CD14-positive monocyte (primary cell): ENCODE measurements at regions not wholly inside any gene's neighbourhood (a gene's known extent, or its start where the extent isn't known, plus 50 kb on each side); places are given as distances from the start of the nearest gene placed in this dataset.

Source experiments
- DNase-seq, 3 donors: peaks; one replicate each; pipeline ENCODE4 v3.0.0-alpha.2; 2011 to 2022
- H2AFZ ChIP-seq: 2 replicates; pipeline ENCODE4 v1.6.0; 2012; ENCODE audit warnings: mild to moderate bottlenecking, low read depth, low read length, inconsistent platforms; ENCODE audit not compliant: insufficient read depth, poor library complexity, severe bottlenecking
- H3K27ac ChIP-seq, 2 donors: 1 replicate in 1 of 2; 2 replicates in 1 of 2; pipeline ENCODE4 v1.5.1; 2012 to 2013; ENCODE audit warnings: low read length in 2 of 2, control low read depth in 1 of 2, inconsistent platforms in 1 of 2, low read depth in 1 of 2, mild to moderate bottlenecking in 1 of 2
- H3K27me3 ChIP-seq, 2 donors: one replicate each; pipeline versions ENCODE4 v1.6.0 to v1.6.1; 2011 to 2013; ENCODE audit warnings: low read length in 2 of 2; ENCODE audit not compliant: control insufficient read depth in 2 of 2, insufficient read depth in 2 of 2
- H3K36me3 ChIP-seq, 2 donors: replicated peaks in 1 of 2; 1 replicate in 1 of 2; 2 replicates in 1 of 2; pipeline versions ENCODE4 v1.5.1 to v1.6.1; 2012 to 2013; ENCODE audit warnings: low read length in 2 of 2, control low read depth in 1 of 2, inconsistent platforms in 1 of 2, mild to moderate bottlenecking in 1 of 2; ENCODE audit not compliant: insufficient read depth in 2 of 2, control insufficient read depth in 1 of 2
- H3K4me1 ChIP-seq, 2 donors: 1 replicate in 1 of 2; 2 replicates in 1 of 2; pipeline versions ENCODE4 v1.5.1 to v1.6.1; 2012 to 2013; ENCODE audit warnings: low read length in 2 of 2, control low read depth in 1 of 2, inconsistent platforms in 1 of 2, mild to moderate bottlenecking in 1 of 2, moderate library complexity in 1 of 2; ENCODE audit not compliant: insufficient read depth in 2 of 2, control insufficient read depth in 1 of 2
- H3K4me2 ChIP-seq: replicated peaks from 2 replicates; pipeline ENCODE3; 2012; ENCODE audit warnings: low read length, moderate library complexity, mild to moderate bottlenecking; ENCODE audit not compliant: poor library complexity, severe bottlenecking; ENCODE audit errors: extremely low read depth
- H3K4me3 ChIP-seq, 3 experiments: fragments of 200-600 bp in 1 of 3; sonication (generic) in 1 of 3; replicated peaks in 1 of 3; 1 replicate in 2 of 3; 2 replicates in 1 of 3; pipeline ENCODE4 v1.5.1; 2011 to 2013; ENCODE audit warnings: low read length in 3 of 3, mild to moderate bottlenecking in 3 of 3, control low read depth in 2 of 3, low read depth in 2 of 3, inconsistent platforms in 1 of 3, moderate library complexity in 1 of 3
- H3K79me2 ChIP-seq: 2 replicates; pipeline ENCODE4 v1.6.0; 2012; ENCODE audit warnings: mild to moderate bottlenecking, control low read depth, inconsistent platforms, low read length, moderate library complexity; ENCODE audit not compliant: insufficient read depth
- H3K9ac ChIP-seq: 2 replicates; pipeline ENCODE4 v1.6.0; 2017; ENCODE audit warnings: low read length, mild to moderate bottlenecking; ENCODE audit not compliant: insufficient read depth, poor library complexity, severe bottlenecking
- H3K9me3 ChIP-seq, 2 donors: replicated peaks in 1 of 2; 1 replicate in 1 of 2; 2 replicates in 1 of 2; pipeline versions ENCODE4 v1.5.1 to v1.6.1; 2012 to 2013; ENCODE audit warnings: low read length in 2 of 2, control low read depth in 1 of 2; ENCODE audit not compliant: control insufficient read depth in 1 of 2, insufficient read depth in 1 of 2
- H4K20me1 ChIP-seq: 2 replicates; pipeline ENCODE4 v1.6.0; 2012; ENCODE audit warnings: mild to moderate bottlenecking, low read length, control low read depth, moderate library complexity; ENCODE audit not compliant: insufficient read depth
- H3K27ac Mint-ChIP-seq, 7 donors: one replicate each; pipeline ENCODE4 v1.8.0; 2020; ENCODE audit warnings: mild to moderate bottlenecking in 7 of 7, mixed read lengths in 7 of 7, moderate library complexity in 6 of 7, inconsistent platforms in 2 of 7
- H3K27me3 Mint-ChIP-seq, 3 donors: one replicate each; pipeline ENCODE4 v1.8.0; 2021 to 2022; ENCODE audit warnings: low read depth in 3 of 3, mild to moderate bottlenecking in 3 of 3, mixed read lengths in 3 of 3, moderate library complexity in 3 of 3, inconsistent platforms in 1 of 3
- H3K36me3 Mint-ChIP-seq, 2 donors: one replicate each; pipeline ENCODE4 v1.8.0; 2020; ENCODE audit warnings: mixed read lengths in 2 of 2, inconsistent platforms in 1 of 2, mild to moderate bottlenecking in 1 of 2
- H3K4me1 Mint-ChIP-seq: one replicate; pipeline ENCODE4 v1.8.0; 2020; ENCODE audit warnings: mild to moderate bottlenecking, mixed read lengths
- H3K4me3 Mint-ChIP-seq, 2 donors: one replicate each; pipeline ENCODE4 v1.8.0; 2020; ENCODE audit warnings: mild to moderate bottlenecking in 2 of 2, mixed read lengths in 2 of 2, moderate library complexity in 1 of 2
- H3K9me3 Mint-ChIP-seq, 7 donors: one replicate each; pipeline ENCODE4 v1.8.0; 2020 to 2022; ENCODE audit warnings: mixed read lengths in 7 of 7, mild to moderate bottlenecking in 6 of 7, moderate library complexity in 6 of 7, inconsistent platforms in 2 of 7
- WGBS: methylation state at CpG from one replicate; pipeline ENCODE4 v1.1.5; 2013; ENCODE audit warnings: missing lambda C conversion rate; ENCODE audit not compliant: insufficient coverage; 5-methylcytosine and 5-hydroxymethylcytosine counted together
- intact Hi-C, 2 donors: fragments of 100-400 bp; cut with micrococcal nuclease; formaldehyde crosslinking; loops; one replicate each; pipeline versions ENCODE4 v1.15.0 to v1.15.1; 2023
- TF ChIP-seq, protein P1 (sequence below): fragments of 200-600 bp; IDR thresholded peaks from one replicate; pipeline ENCODE4 v1.8.0; 2022; ENCODE audit warnings: antibody characterized with exemption, mild to moderate bottlenecking

- H3K27ac Mint-ChIP-seq = no peak overlapping the region
- H3K4me1 Mint-ChIP-seq = no peaks in the 10 kb centered on the region
- H3K9me3 Mint-ChIP-seq = no peaks in the 10 kb centered on the region
- no peaks in the 10 kb centered on the region for H3K9me3 ChIP-seq
- H3K79me2 ChIP-seq = no peaks in the 10 kb centered on the region
- intact Hi-C loops = no loop called here
- no peaks in the 10 kb centered on the region for H3K27me3 ChIP-seq
- H3K36me3 ChIP-seq = no peaks in the 10 kb centered on the region
- TF ChIP-seq, protein P1, sequence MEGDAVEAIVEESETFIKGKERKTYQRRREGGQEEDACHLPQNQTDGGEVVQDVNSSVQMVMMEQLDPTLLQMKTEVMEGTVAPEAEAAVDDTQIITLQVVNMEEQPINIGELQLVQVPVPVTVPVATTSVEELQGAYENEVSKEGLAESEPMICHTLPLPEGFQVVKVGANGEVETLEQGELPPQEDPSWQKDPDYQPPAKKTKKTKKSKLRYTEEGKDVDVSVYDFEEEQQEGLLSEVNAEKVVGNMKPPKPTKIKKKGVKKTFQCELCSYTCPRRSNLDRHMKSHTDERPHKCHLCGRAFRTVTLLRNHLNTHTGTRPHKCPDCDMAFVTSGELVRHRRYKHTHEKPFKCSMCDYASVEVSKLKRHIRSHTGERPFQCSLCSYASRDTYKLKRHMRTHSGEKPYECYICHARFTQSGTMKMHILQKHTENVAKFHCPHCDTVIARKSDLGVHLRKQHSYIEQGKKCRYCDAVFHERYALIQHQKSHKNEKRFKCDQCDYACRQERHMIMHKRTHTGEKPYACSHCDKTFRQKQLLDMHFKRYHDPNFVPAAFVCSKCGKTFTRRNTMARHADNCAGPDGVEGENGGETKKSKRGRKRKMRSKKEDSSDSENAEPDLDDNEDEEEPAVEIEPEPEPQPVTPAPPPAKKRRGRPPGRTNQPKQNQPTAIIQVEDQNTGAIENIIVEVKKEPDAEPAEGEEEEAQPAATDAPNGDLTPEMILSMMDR = no peak
- H3K27ac ChIP-seq = no peak overlapping the region
- WGBS = no CpG with 5 or more reads among the region's 3 CpGs
- no peak for DNase-seq
- H3K4me3 ChIP-seq = no peak overlapping the region
- no peak overlapping the region for H2AFZ ChIP-seq
- no peaks in the 10 kb centered on the region for H3K4me1 ChIP-seq
- no peak overlapping the region for H3K4me2 ChIP-seq
- no peaks in the 10 kb centered on the region for H3K36me3 Mint-ChIP-seq
- no peaks in the 10 kb centered on the region for H4K20me1 ChIP-seq
- no peak overlapping the region for H3K9ac ChIP-seq
- no peak overlapping the region for H3K4me3 Mint-ChIP-seq
- H3K27me3 Mint-ChIP-seq = no peaks in the 10 kb centered on the region
Measured at GRCh38 chr4:123517971-123518370, 121.4 kb downstream of the SPRY1 start.

GRCh38 chr4:123520325-123520724, 123.7 kb downstream of the SPRY1 start:
- Histone ChIP-seq H3K9ac (no peak overlapping the region), H3K9me3 (no peaks in the 10 kb centered on the region), H3K4me3 (no peak overlapping the region), H3K4me2 (no peak overlapping the region), H3K4me1 (no peaks in the 10 kb centered on the region), H2AFZ (no peak overlapping the region), H3K27ac (no peak overlapping the region), H3K36me3 (no peaks in the 10 kb centered on the region), H4K20me1 (no peaks in the 10 kb centered on the region), H3K79me2 (no peaks in the 10 kb centered on the region), H3K27me3 (no peaks in the 10 kb centered on the region)
- no peak for DNase-seq
- Mint-ChIP-seq H3K4me3 (no peak overlapping the region), H3K36me3 (no peaks in the 10 kb centered on the region), H3K27ac (no peak overlapping the region), H3K4me1 (no peaks in the 10 kb centered on the region), H3K9me3 (no peaks in the 10 kb centered on the region), H3K27me3 (no peaks in the 10 kb centered on the region)
- TF ChIP-seq, protein P1 = no peak
- intact Hi-C loops = no loop called here
- no CpG with 5 or more reads among the region's 6 CpGs for WGBS
